ENCODE measurements at regions not wholly inside any gene's neighbourhood (a gene's known extent, or its start where the extent isn't known, plus 50 kb on each side); places are given as distances from the start of the nearest gene placed in this dataset.

- Histone ChIP-seq H3K9ac (ENCODE audit: low read length) (no peak overlapping the region), H3K9me3 (replicated peaks; ENCODE audit: insufficient read depth, low read length) (no peaks in the 10 kb centered on the region), H3K27me3 (replicated peaks; ENCODE audit: insufficient read depth, low read length) (no peaks in the 10 kb centered on the region), H4K20me1 (ENCODE audit: insufficient read depth, low read length) (no peaks in the 10 kb centered on the region), H3K27ac (ENCODE audit: low read length) (no peak overlapping the region), H3K4me2 (ENCODE audit: low read depth, low read length) (no peak overlapping the region), H3K4me1 (ENCODE audit: low read length) (no peaks in the 10 kb centered on the region), H3K9me2 (replicated peaks; ENCODE audit: insufficient read depth, low read length) (no peaks in the 10 kb centered on the region), H2AFZ (ENCODE audit: low read length) (no peak overlapping the region), H3K4me3 (ENCODE audit: low read length) (no peak overlapping the region), H3F3A (ENCODE audit: insufficient read depth, low read length) (no peaks in the 10 kb centered on the region), H3K79me2 (ENCODE audit: low read length) (no peaks in the 10 kb centered on the region), H3K36me3 (replicated peaks; ENCODE audit: insufficient read depth, low read length) (no peaks in the 10 kb centered on the region)
- DNase-seq, result no peak
- TF ChIP-seq EZH2 (optimal IDR thresholded peaks at IDR 0.05; ENCODE audit: low read depth, low read length) (no peak), EZH2phosphoT487 (IDR thresholded peaks at IDR 0.05; ENCODE audit: low read length) (no peak), CTCF (IDR thresholded peaks at IDR 0.05; ENCODE audit: low read length) (no peak)
These were observed 308.8 kb upstream of the TRPC7 start for GRCh38 chr5:136674178-136674577.

DNA sequence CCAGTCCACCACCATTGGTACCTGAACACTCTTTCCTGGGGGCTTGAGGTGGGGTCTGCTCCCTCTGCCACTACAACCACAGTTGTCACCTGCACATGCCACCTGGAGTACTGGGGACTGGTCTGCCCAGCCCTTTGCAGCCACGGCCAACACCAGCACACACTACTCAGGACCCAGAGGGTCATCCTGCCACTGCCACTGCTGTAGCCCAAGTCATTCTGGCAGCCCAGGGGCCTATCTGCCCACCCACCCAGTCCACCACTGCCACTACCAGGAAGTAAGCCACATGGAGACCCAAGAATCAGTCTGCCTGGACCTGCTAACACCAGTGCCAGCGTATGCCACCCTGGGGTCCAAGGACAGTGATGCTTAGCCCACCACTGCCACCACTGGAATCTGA, 302.4 kb upstream of the TRPC7 start:
- Histone ChIP-seq H3K4me3 (ENCODE audit: low read length) (no peak overlapping the region), H3K36me3 (replicated peaks; ENCODE audit: insufficient read depth, low read length) (no peaks in the 10 kb centered on the region), H3K9ac (ENCODE audit: low read length) (no peak overlapping the region), H3K27me3 (replicated peaks; ENCODE audit: insufficient read depth, low read length) (no peaks in the 10 kb centered on the region), H4K20me1 (ENCODE audit: insufficient read depth, low read length) (no peaks in the 10 kb centered on the region), H3F3A (ENCODE audit: insufficient read depth, low read length) (no peaks in the 10 kb centered on the region), H2AFZ (ENCODE audit: low read length) (no peak overlapping the region), H3K9me2 (replicated peaks; ENCODE audit: insufficient read depth, low read length) (no peaks in the 10 kb centered on the region), H3K4me2 (ENCODE audit: low read depth, low read length) (no peak overlapping the region), H3K4me1 (ENCODE audit: low read length) (no peaks in the 10 kb centered on the region), H3K9me3 (replicated peaks; ENCODE audit: insufficient read depth, low read length) (no peaks in the 10 kb centered on the region), H3K27ac (ENCODE audit: low read length) (no peak overlapping the region), H3K79me2 (ENCODE audit: low read length) (no peaks in the 10 kb centered on the region)
- DNase-seq, result no peak
- no peak for TF ChIP-seq CTCF (IDR thresholded peaks at IDR 0.05; ENCODE audit: low read length)
- TF ChIP-seq EZH2phosphoT487 (IDR thresholded peaks at IDR 0.05; ENCODE audit: low read length), result no peak
- TF ChIP-seq EZH2 (optimal IDR thresholded peaks at IDR 0.05; ENCODE audit: low read depth, low read length), result no peak

DNA sequence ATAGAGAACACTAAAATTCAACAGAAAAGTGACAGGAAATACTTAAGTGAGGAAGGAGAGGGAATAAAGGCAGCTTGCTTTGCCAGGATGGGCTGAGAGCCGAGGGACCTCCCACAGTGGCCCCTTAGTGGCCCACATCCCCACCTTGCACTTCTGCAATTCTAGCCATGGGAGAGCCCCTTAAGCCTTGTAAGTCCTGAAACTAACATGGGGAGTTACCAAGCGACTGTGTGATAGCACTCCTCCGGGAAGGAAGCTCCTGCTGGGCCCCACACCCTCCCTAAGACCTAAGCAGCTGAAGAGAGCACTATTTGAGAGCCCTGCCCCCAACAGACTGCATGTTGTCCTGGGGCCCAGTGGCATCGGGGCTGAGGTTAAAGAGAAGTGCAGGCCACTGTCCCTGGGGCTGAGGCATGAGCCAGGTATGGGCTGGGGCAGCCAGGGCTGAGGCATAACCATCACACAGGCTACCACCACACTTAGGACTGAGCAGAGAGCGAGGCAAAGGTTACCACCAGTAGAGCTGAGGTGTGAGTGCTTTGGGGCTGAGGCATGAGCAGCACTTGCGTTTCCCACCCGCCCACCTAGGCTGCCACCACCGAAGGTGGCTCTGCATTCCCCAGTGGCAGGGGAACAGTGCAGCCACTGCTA, 301.8 kb upstream of the TRPC7 start:
- Histone ChIP-seq H3K9me2 (replicated peaks; ENCODE audit: insufficient read depth, low read length) (no peaks in the 10 kb centered on the region), H3F3A (ENCODE audit: insufficient read depth, low read length) (no peaks in the 10 kb centered on the region), H3K4me3 (ENCODE audit: low read length) (no peak overlapping the region), H3K9ac (ENCODE audit: low read length) (no peak overlapping the region), H3K27ac (ENCODE audit: low read length) (no peak overlapping the region), H2AFZ (ENCODE audit: low read length) (no peak overlapping the region), H3K27me3 (replicated peaks; ENCODE audit: insufficient read depth, low read length) (no peaks in the 10 kb centered on the region), H3K9me3 (replicated peaks; ENCODE audit: insufficient read depth, low read length) (no peaks in the 10 kb centered on the region), H3K4me1 (ENCODE audit: low read length) (no peaks in the 10 kb centered on the region), H3K4me2 (ENCODE audit: low read depth, low read length) (no peak overlapping the region), H4K20me1 (ENCODE audit: insufficient read depth, low read length) (no peaks in the 10 kb centered on the region), H3K36me3 (replicated peaks; ENCODE audit: insufficient read depth, low read length) (no peaks in the 10 kb centered on the region), H3K79me2 (ENCODE audit: low read length) (no peaks in the 10 kb centered on the region)
- DNase-seq, result no peak
- TF ChIP-seq CTCF (IDR thresholded peaks at IDR 0.05; ENCODE audit: low read length), result no peak
- TF ChIP-seq EZH2 (optimal IDR thresholded peaks at IDR 0.05; ENCODE audit: low read depth, low read length), result no peak
- no peak for TF ChIP-seq EZH2phosphoT487 (IDR thresholded peaks at IDR 0.05; ENCODE audit: low read length)
